Brain microvascular endothelial cell (primary cell): ENCODE measurements at regions not wholly inside any gene's neighbourhood (a gene's known extent, or its start where the extent isn't known, plus 50 kb on each side); places are given as distances from the start of the nearest gene placed in this dataset.

Experiments
- DNase-seq: peaks from one replicate; pipeline ENCODE4 v3.0.0-alpha.2; 2020
- H3K27ac ChIP-seq: fragments of 250-450 bp; sonication (Bioruptor Pico); 2 replicates; pipeline ENCODE4 v1.5.1; 2020; ENCODE audit warnings: mild to moderate bottlenecking, moderate library complexity
- H3K27me3 ChIP-seq: fragments of 250-450 bp; sonication (Bioruptor Pico); replicated peaks from 2 replicates; pipeline ENCODE4 v1.5.1; 2020; ENCODE audit warnings: mild to moderate bottlenecking
- H3K36me3 ChIP-seq: fragments of 250-450 bp; sonication (Bioruptor Pico); replicated peaks from 2 replicates; pipeline ENCODE4 v1.5.1; 2020; ENCODE audit warnings: mild to moderate bottlenecking
- H3K4me3 ChIP-seq: 2 replicates; pipeline ENCODE4 v1.5.1; 2011; ENCODE audit warnings: low read depth, mild to moderate bottlenecking, control low read depth, low read length, moderate library complexity
- CTCF ChIP-seq: IDR thresholded peaks from 2 replicates; pipeline ENCODE4 v1.5.1; 2011; ENCODE audit warnings: low read depth, mild to moderate bottlenecking, moderate library complexity, low read length, control low read depth, inconsistent platforms; ENCODE audit errors: missing control alignments
- in situ Hi-C: cut with HindIII; loops from 2 replicates; pipeline ENCODE4 v1.10.0; 2017; ENCODE audit warnings: low sequenced_read_pairs, low pct_ligation_motif_present

DNA sequence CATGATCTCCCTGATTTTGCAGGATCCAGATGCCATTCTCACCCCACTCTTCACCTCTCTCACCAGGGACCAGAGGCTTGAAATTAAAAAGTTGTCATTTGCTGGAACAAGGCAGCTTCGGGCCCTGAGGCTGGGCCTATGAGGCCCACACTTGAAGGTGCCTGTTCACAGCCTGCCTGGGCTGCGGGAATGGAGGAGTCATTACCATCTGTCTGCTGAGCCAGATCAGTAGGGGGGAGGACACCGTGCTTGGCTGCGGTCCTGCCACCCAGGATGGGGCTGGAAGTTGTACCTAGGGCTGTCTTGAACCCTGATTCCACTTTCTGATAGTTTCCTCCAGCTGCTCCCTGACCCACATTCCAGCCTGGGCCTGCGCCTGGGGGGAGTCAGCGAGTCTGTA lies 208.3 kb upstream of the N4BP1 start:
- no peaks in the 10 kb centered on the region for H3K36me3 ChIP-seq
- no peak for TF ChIP-seq CTCF
- DNase-seq = no peak
- no peak overlapping the region for H3K27ac ChIP-seq
- no peaks in the 10 kb centered on the region for H3K27me3 ChIP-seq
- H3K4me3 ChIP-seq = no peak overlapping the region
- in situ Hi-C loops = no loop called here

DNA sequence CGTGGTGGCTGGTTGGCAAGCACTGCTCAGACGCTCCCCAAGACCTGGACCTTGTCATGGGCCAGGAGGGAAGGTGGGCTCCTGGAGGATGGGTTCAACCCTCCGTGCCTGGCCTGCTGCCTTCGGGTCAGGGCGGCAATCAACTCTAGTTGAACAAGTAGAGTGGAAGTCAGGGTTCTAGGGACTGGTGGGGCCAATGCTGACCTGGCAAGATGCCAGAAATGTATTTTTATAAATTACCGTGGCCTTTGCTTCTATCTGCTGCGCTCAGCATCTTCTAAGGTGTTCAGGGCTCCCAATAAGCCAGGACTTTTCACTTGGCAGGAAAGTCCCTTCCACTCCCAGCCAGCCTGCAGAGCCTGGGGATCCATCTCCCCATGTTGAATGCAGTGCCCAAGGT lies 207.1 kb upstream of the N4BP1 start:
- Histone ChIP-seq H3K27ac (no peak overlapping the region), H3K27me3 (no peaks in the 10 kb centered on the region), H3K36me3 (no peaks in the 10 kb centered on the region), H3K4me3 (no peak overlapping the region)
- no peak for TF ChIP-seq CTCF
- in situ Hi-C loops = no loop called here
- no peak for DNase-seq

- TF ChIP-seq CTCF = no peak
- DNase-seq = no peak
- Histone ChIP-seq H3K27me3 (no peaks in the 10 kb centered on the region), H3K4me3 (no peak overlapping the region), H3K36me3 (no peaks in the 10 kb centered on the region), H3K27ac (no peak overlapping the region)
- in situ Hi-C loops = no loop called here
These were observed 206.4 kb upstream of the N4BP1 start for GRCh38 chr16:48816393-48816792.

DNA sequence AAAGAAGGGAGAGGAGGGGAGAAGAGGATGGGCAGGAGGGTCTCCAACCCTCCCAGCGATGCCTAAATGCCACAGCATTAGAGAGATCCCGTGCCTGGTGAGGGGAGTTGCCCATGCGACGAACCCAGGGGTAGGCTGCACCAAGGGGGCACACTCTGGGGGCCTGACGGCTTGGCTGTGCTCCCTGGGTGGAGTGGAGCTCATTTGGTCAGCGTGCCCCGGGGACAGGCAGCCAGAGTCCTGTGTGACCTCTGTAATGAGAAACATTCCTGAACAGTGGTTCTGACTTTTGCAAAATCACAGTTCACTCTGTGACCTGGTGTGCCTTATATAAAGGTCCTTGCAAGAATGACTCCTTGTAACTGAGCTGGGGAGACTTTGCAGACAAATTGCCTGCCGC lies 205.0 kb upstream of the N4BP1 start:
- no peak overlapping the region for H3K27ac ChIP-seq
- TF ChIP-seq CTCF = no peak
- no peak for DNase-seq
- in situ Hi-C loops = no loop called here
- no peak overlapping the region for H3K4me3 ChIP-seq
- peaks cover 2% of the 10 kb centered on the region for H3K27me3 ChIP-seq
- no peaks in the 10 kb centered on the region for H3K36me3 ChIP-seq

DNA sequence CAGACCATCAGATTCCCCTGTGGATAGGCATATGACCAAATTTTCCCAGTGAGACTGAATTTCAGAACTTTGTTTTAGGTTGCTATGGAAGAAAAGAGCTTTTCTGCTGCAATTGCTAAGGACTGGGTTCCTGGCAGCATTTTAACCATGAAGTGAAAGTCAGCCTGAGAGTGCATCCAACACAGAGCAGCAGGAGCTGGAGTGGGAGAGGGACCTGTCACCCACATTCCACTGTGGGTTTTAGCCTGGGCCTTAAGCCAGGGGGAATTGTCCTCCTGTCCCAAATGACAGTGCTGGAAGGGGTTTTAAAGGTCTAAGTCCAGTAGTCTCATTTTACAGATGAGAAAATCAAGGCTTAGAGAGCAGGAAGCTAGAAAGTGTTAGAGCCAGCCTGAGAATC lies 203.5 kb upstream of the N4BP1 start:
- H3K27me3 ChIP-seq = peaks cover 2% of the 10 kb centered on the region
- no peak for TF ChIP-seq CTCF

DNA sequence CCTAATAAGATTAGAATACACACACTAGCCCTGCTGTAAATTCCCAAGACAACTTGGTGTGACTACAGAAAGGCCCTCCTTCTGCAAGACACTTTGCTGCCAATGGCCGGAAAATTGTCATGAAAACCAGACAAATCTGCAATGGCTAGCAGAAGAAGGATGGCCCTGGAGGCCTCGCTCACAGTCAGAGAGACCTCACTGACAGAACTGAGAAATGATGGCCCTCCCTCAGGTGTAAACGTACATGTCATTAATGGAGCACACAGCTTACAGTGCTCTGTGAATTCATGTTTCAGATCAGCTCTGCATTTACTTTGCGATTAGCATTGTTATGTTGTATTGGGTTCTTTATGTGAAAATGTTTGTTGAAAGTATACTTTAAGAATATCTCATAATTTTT lies 202.9 kb upstream of the N4BP1 start:
- peaks cover 2% of the 10 kb centered on the region for H3K27me3 ChIP-seq

More for the DNA sequence above, 203.5 kb upstream of the N4BP1 start:
- Histone ChIP-seq H3K27ac (no peak overlapping the region), H3K4me3 (no peak overlapping the region), H3K36me3 (no peaks in the 10 kb centered on the region)
- in situ Hi-C loops = no loop called here
- no peak for DNase-seq

More for the DNA sequence above, 202.9 kb upstream of the N4BP1 start:
- no peak for TF ChIP-seq CTCF
- Histone ChIP-seq H3K27ac (no peak overlapping the region), H3K36me3 (no peaks in the 10 kb centered on the region), H3K4me3 (no peak overlapping the region)
- in situ Hi-C loops = no loop called here
- DNase-seq = no peak
